Colonic mucosa (tissue), 4 donors: ENCODE measurements at regions not wholly inside any gene's neighbourhood (a gene's known extent, or its start where the extent isn't known, plus 50 kb on each side); places are given as distances from the start of the nearest gene placed in this dataset.

Source experiments
- DNase-seq: peaks from one replicate; pipeline ENCODE4 v3.0.0-alpha.2; 2020
- H3K27ac ChIP-seq: fragments of 200-600 bp; one replicate; pipeline ENCODE4 v1.8.0; 2021
- H3K27me3 ChIP-seq: fragments of 200-600 bp; one replicate; pipeline ENCODE4 v1.8.0; 2021
- H3K36me3 ChIP-seq: fragments of 200-600 bp; one replicate; pipeline ENCODE4 v1.8.0; 2021
- H3K4me1 ChIP-seq: fragments of 200-600 bp; one replicate; pipeline ENCODE4 v1.8.0; 2021; ENCODE audit warnings: mild to moderate bottlenecking
- H3K4me3 ChIP-seq: fragments of 200-600 bp; one replicate; pipeline ENCODE4 v1.8.0; 2021
- H3K9ac ChIP-seq, 2 donors: one replicate each; pipeline ENCODE4 v1.7.0; 2013; ENCODE audit warnings: control low read depth in 2 of 2, low read depth in 2 of 2, low read length in 2 of 2
- H3K9me3 ChIP-seq: fragments of 200-600 bp; one replicate; pipeline ENCODE4 v1.8.0; 2021
- intact Hi-C: fragments of 100-400 bp; cut with DNase I; formaldehyde crosslinking; loops from one replicate; pipeline ENCODE4 v1.14.1; 2022
- TF ChIP-seq, protein P1 (sequence below): fragments of 200-600 bp; IDR thresholded peaks from one replicate; pipeline ENCODE4 v1.8.0; 2022; ENCODE audit warnings: antibody characterized with exemption, mild to moderate bottlenecking
- donor health status: healthy.
- donor health status: DM: no; HTN: no; CAD: no.
- donor health status: DM: no; HTN: no; CAD: no.

DNA sequence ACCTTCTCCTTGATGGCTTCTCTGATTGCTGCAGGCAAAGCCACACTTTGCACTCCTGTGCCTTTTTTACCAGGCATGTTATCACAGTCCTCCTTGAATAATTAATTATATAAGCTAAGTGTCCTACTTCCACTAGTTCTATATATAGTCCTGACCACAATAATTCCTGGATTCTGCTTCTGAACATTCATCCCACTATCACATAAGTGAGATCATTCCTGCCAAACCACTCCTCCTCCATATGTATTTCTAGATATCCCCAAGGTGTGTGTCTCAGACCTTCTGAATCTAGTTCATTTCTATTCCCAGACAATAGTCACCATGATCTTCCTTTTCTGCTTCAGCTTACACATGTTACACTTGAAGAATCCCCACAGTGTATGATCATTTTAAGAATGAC, 1237.5 kb upstream of the MAP3K7 start:
- TF ChIP-seq, protein P1, sequence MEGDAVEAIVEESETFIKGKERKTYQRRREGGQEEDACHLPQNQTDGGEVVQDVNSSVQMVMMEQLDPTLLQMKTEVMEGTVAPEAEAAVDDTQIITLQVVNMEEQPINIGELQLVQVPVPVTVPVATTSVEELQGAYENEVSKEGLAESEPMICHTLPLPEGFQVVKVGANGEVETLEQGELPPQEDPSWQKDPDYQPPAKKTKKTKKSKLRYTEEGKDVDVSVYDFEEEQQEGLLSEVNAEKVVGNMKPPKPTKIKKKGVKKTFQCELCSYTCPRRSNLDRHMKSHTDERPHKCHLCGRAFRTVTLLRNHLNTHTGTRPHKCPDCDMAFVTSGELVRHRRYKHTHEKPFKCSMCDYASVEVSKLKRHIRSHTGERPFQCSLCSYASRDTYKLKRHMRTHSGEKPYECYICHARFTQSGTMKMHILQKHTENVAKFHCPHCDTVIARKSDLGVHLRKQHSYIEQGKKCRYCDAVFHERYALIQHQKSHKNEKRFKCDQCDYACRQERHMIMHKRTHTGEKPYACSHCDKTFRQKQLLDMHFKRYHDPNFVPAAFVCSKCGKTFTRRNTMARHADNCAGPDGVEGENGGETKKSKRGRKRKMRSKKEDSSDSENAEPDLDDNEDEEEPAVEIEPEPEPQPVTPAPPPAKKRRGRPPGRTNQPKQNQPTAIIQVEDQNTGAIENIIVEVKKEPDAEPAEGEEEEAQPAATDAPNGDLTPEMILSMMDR: no peak
- no peaks in the 10 kb centered on the region for H3K27me3 ChIP-seq
- intact Hi-C loops: no loop called here
- no peak overlapping the region for H3K27ac ChIP-seq
- no peaks in the 10 kb centered on the region for H3K4me1 ChIP-seq
- no peak overlapping the region for H3K9ac ChIP-seq
- H3K9me3 ChIP-seq: no peaks in the 10 kb centered on the region
- H3K4me3 ChIP-seq: no peak overlapping the region
- no peaks in the 10 kb centered on the region for H3K36me3 ChIP-seq
- DNase-seq: no peak

DNA sequence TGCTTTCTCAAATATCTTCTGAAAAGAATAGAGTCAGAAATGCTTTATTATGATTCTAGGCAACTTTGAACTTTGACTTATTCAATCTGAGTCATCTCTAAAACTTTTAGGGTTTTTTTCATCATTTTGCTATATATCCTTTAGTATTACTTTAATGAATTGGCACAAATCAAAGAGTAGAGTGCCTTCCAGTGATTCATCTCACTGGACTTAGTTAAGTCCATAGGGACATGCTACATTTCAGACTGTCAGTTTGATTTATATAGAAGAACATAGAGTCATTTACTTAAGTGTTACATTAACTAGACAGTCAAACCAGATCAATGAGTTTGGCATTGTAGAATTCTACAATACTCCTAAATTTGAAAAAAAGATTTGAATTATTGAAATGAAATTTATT, 1235.7 kb upstream of the MAP3K7 start:
- intact Hi-C loops: no loop called here
- H3K27me3 ChIP-seq: no peaks in the 10 kb centered on the region
- H3K36me3 ChIP-seq: no peaks in the 10 kb centered on the region
- DNase-seq: no peak
- no peaks in the 10 kb centered on the region for H3K4me1 ChIP-seq
- no peak overlapping the region for H3K9ac ChIP-seq
- H3K9me3 ChIP-seq: no peaks in the 10 kb centered on the region
- TF ChIP-seq, protein P1: no peak
- no peak overlapping the region for H3K27ac ChIP-seq
- no peak overlapping the region for H3K4me3 ChIP-seq

DNA sequence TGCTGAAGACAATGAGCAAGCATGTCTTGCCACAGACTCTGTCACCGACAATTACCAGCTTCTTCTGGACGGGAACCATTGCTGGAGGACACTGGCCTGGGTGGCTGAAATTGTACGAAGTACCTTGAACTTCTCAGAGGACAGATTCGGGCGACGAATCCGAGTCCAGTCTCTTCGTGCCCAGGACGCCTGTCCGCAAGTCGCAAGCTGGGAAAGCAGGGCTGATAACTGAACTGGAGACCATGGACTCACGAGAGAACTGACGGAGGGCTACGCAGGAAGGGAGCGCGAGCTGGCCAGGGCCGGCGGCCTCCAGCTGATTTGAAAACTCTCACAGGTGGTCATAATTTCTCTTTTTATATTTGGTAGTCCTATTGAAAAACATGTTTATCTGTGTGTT, 1229.5 kb upstream of the MAP3K7 start:
- H3K27ac ChIP-seq: no peak overlapping the region
- TF ChIP-seq, protein P1: no peak
- no peaks in the 10 kb centered on the region for H3K36me3 ChIP-seq
- no peak overlapping the region for H3K9ac ChIP-seq
- H3K4me1 ChIP-seq: no peaks in the 10 kb centered on the region
- no peak for DNase-seq
- no peak overlapping the region for H3K4me3 ChIP-seq
- intact Hi-C loops: no loop called here
- no peaks in the 10 kb centered on the region for H3K27me3 ChIP-seq
- no peaks in the 10 kb centered on the region for H3K9me3 ChIP-seq

DNA sequence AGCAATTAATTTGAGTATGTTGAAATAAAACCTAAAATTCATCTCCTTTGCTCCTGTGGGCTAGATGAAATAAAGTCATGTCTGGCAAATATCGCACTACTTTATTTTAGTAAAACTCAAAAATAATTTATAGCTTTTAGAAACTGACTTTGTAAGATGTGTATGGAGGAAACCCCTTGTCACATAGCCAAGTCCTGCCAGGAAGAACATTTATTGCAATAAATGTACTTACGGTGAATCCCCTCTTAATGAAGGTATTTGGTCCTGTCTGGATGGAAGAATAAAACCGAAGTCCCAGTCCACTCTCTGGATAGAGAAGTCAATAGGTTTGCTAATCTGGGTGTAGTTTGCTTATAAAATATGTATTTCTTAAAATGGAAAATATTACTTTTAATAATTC, 1226.8 kb upstream of the MAP3K7 start:
- H3K4me3 ChIP-seq: no peak overlapping the region
- intact Hi-C loops: no loop called here
- no peak for DNase-seq
- no peaks in the 10 kb centered on the region for H3K9me3 ChIP-seq
- no peaks in the 10 kb centered on the region for H3K36me3 ChIP-seq
- TF ChIP-seq, protein P1: no peak
- no peaks in the 10 kb centered on the region for H3K4me1 ChIP-seq
- H3K27me3 ChIP-seq: no peaks in the 10 kb centered on the region
- H3K27ac ChIP-seq: no peak overlapping the region
- H3K9ac ChIP-seq: no peak overlapping the region

DNA sequence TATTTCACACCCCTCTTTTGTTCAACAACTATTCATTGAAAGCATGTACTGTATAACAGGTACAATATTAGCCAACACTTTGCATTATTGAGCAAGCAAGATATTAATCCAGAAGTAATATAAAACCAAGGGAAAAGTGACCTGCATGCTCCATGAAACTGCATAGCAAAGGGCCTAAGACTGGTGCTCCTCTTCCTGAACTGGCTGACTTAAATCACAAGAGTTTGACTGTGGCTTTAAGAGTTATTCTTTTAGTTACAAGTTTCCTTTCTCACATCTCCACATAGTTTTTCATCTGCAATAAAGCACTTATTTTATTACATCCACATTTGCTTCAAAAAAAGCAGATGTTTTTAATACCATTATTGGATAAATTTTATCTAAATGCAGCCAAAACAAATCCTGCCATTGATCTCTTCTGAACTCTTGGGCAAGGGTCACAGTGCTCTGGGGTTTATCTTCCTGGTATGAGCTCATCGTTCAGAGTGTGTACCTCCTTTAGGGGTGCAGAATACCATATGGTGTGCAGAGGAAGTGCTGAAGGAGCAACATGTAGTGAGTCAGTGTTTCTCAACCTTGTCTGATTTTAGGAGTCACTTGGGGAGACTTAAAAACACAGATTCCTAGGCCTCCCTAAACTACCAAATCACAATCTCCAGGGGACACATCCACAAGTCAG, 1225.9 kb upstream of the MAP3K7 start:
- Histone ChIP-seq H3K4me1 (no peaks in the 10 kb centered on the region), H3K9me3 (no peaks in the 10 kb centered on the region), H3K27ac (no peak overlapping the region), H3K27me3 (no peaks in the 10 kb centered on the region), H3K36me3 (no peaks in the 10 kb centered on the region), H3K9ac (no peak overlapping the region), H3K4me3 (no peak overlapping the region)
- DNase-seq: no peak
- intact Hi-C loops: no loop called here
- TF ChIP-seq, protein P1: no peak
